Heart left ventricle (tissue), 13 donors: ENCODE measurements at regions not wholly inside any gene's neighbourhood (a gene's known extent, or its start where the extent isn't known, plus 50 kb on each side); places are given as distances from the start of the nearest gene placed in this dataset.
"Not testable (repeated sequence)": the region's sequence is repeated elsewhere in the genome, so short reads cannot be mapped to it uniquely, and the experiment has no call there.

ENCODE experiments used
- CTCF ChIP-seq, 12 donors: fragments of 200-600 bp; sonication (generic) in 4 of 12; IDR thresholded peaks; one replicate each; pipeline versions ENCODE4 v1.5.0 to v1.8.0; 2018 to 2022; ENCODE audit warnings: antibody characterized with exemption in 12 of 12, mild to moderate bottlenecking in 5 of 12
- POLR2A ChIP-seq, 2 donors: fragments of 450-650 bp; IDR thresholded peaks; one replicate each; pipeline ENCODE4 v1.6.1; 2017; ENCODE audit warnings: antibody characterized with exemption in 2 of 2, mild to moderate bottlenecking in 2 of 2, moderate library complexity in 2 of 2
- donor health status: ischemic (EF 13 %, LVEDD 7.1; RV severe dilation, severe dysfunction).
- donor health status: DM: no; HTN: yes; CAD: no.
- donor health status: DM: no; HTN: no; CAD: no.
- donor health status: ischemic (EF 25% LVEDD 6.9; RV normal size, moderate dysfunction).
- donor health status: ischemic (EF 25% LVEDD 5.7; RV mildly dilated, moderate dysfunction).
- donor health status: ischemic (EF 35%, LVEDD 5.7; RV mildly dilated, moderate dysfunction).
- donor health status: nonischemic (EF 11% LVEDD 7.7; RV severe dilation, severe dysfunction).
- donor health status: DM: yes; HTN: yes; CAD: no.
- donor health status: PGD.
- donor health status: ischemic (EF 29% LVEDD 5.4; RV normal size, mild dysfunction).
- donor health status: nonischemic (EF 23%, LVEDD 6.1; RV moderate dilation, normal function).

GRCh38 chr13:95430525-95430924 lies 122.0 kb upstream of the CLDN10 start:
- not testable (repeated sequence) for TF ChIP-seq POLR2A, CTCF (IDR thresholded peaks at IDR 0.05)
